ENCODE measurements at regions not wholly inside any gene's neighbourhood (a gene's known extent, or its start where the extent isn't known, plus 50 kb on each side); places are given as distances from the start of the nearest gene placed in this dataset.

- Histone ChIP-seq H3K4me1 (ENCODE audit: insufficient read depth, low read length) (no peaks in the 10 kb centered on the region), H3K27me3 (ENCODE audit: insufficient read depth, low read length) (no peaks in the 10 kb centered on the region), H3K9me3 (ENCODE audit: low read depth, low read length) (no peaks in the 10 kb centered on the region), H3K4me3 (ENCODE audit: low read length) (no peak overlapping the region)
Observed at GRCh38 chr1:222307621-222308020, 240.3 kb downstream of the HHIPL2 start.

GRCh38 chr1:222306512-222306911 is 241.4 kb downstream of the HHIPL2 start:
- no peaks in the 10 kb centered on the region for H3K4me1 ChIP-seq (ENCODE audit: insufficient read depth, low read length)
- no peaks in the 10 kb centered on the region for H3K9me3 ChIP-seq (ENCODE audit: low read depth, low read length)
- no peaks in the 10 kb centered on the region for H3K27me3 ChIP-seq (ENCODE audit: insufficient read depth, low read length)
- no peak overlapping the region for H3K4me3 ChIP-seq (ENCODE audit: low read length)

- Histone ChIP-seq H3K4me3 (ENCODE audit: low read length) (no peak overlapping the region), H3K9me3 (ENCODE audit: low read depth, low read length) (no peaks in the 10 kb centered on the region), H3K27me3 (ENCODE audit: insufficient read depth, low read length) (no peaks in the 10 kb centered on the region)
Observed at GRCh38 chr1:222306011-222306410, 241.9 kb downstream of the HHIPL2 start.

GRCh38 chr1:222301652-222302051 is 246.3 kb downstream of the HHIPL2 start:
- no peaks in the 10 kb centered on the region for H3K4me1 ChIP-seq (ENCODE audit: insufficient read depth, low read length)
- no peaks in the 10 kb centered on the region for H3K9me3 ChIP-seq (ENCODE audit: low read depth, low read length)
- H3K4me3 ChIP-seq (ENCODE audit: low read length), result no peak overlapping the region
- H3K27me3 ChIP-seq (ENCODE audit: insufficient read depth, low read length), result no peaks in the 10 kb centered on the region

More at GRCh38 chr1:222306011-222306410, 241.9 kb downstream of the HHIPL2 start:
- no peaks in the 10 kb centered on the region for H3K4me1 ChIP-seq (ENCODE audit: insufficient read depth, low read length)

- H3K9me3 ChIP-seq (ENCODE audit: low read depth, low read length), result peaks cover 9% of the 10 kb centered on the region
- no peaks in the 10 kb centered on the region for H3K27me3 ChIP-seq (ENCODE audit: insufficient read depth, low read length)
- H3K4me1 ChIP-seq (ENCODE audit: insufficient read depth, low read length), result no peaks in the 10 kb centered on the region
- no peak overlapping the region for H3K4me3 ChIP-seq (ENCODE audit: low read length)
Observed at GRCh38 chr1:222299524-222299923, 248.4 kb downstream of the HHIPL2 start.

GRCh38 chr1:222290866-222291265 is 257.0 kb downstream of the HHIPL2 start:
- H3K4me3 ChIP-seq (ENCODE audit: low read length), result no peak overlapping the region
- no peaks in the 10 kb centered on the region for H3K27me3 ChIP-seq (ENCODE audit: insufficient read depth, low read length)
- H3K4me1 ChIP-seq (ENCODE audit: insufficient read depth, low read length), result peaks cover 11% of the 10 kb centered on the region
- H3K9me3 ChIP-seq (ENCODE audit: low read depth, low read length), result peaks cover 9% of the 10 kb centered on the region

- no peaks in the 10 kb centered on the region for H3K27me3 ChIP-seq (ENCODE audit: insufficient read depth, low read length)
- no peak overlapping the region for H3K4me3 ChIP-seq (ENCODE audit: low read length)
- peaks cover 16% of the 10 kb centered on the region for H3K4me1 ChIP-seq (ENCODE audit: insufficient read depth, low read length)
- no peaks in the 10 kb centered on the region for H3K9me3 ChIP-seq (ENCODE audit: low read depth, low read length)
Observed at GRCh38 chr1:222288053-222288452, 259.9 kb downstream of the HHIPL2 start.

GRCh38 chr1:222286011-222286410 is 261.9 kb downstream of the HHIPL2 start:
- peaks cover 16% of the 10 kb centered on the region for H3K4me1 ChIP-seq (ENCODE audit: insufficient read depth, low read length)
- H3K27me3 ChIP-seq (ENCODE audit: insufficient read depth, low read length), result no peaks in the 10 kb centered on the region
- H3K9me3 ChIP-seq (ENCODE audit: low read depth, low read length), result no peaks in the 10 kb centered on the region
- H3K4me3 ChIP-seq (ENCODE audit: low read length), result no peak overlapping the region

GRCh38 chr1:222285526-222285925 is 262.4 kb downstream of the HHIPL2 start:
- H3K4me3 ChIP-seq (ENCODE audit: low read length), result no peak overlapping the region

GRCh38 chr1:222284466-222284865 is 263.4 kb downstream of the HHIPL2 start:
- no peaks in the 10 kb centered on the region for H3K9me3 ChIP-seq (ENCODE audit: low read depth, low read length)
- no peaks in the 10 kb centered on the region for H3K27me3 ChIP-seq (ENCODE audit: insufficient read depth, low read length)
- H3K4me3 ChIP-seq (ENCODE audit: low read length), result no peak overlapping the region
- H3K4me1 ChIP-seq (ENCODE audit: insufficient read depth, low read length), result peaks cover 16% of the 10 kb centered on the region

More at GRCh38 chr1:222285526-222285925, 262.4 kb downstream of the HHIPL2 start:
- Histone ChIP-seq H3K9me3 (ENCODE audit: low read depth, low read length) (no peaks in the 10 kb centered on the region), H3K4me1 (ENCODE audit: insufficient read depth, low read length) (peaks cover 16% of the 10 kb centered on the region), H3K27me3 (ENCODE audit: insufficient read depth, low read length) (no peaks in the 10 kb centered on the region)

- Histone ChIP-seq H3K9me3 (ENCODE audit: low read depth, low read length) (no peaks in the 10 kb centered on the region), H3K4me3 (ENCODE audit: low read length) (no peak overlapping the region), H3K27me3 (ENCODE audit: insufficient read depth, low read length) (no peaks in the 10 kb centered on the region), H3K4me1 (ENCODE audit: insufficient read depth, low read length) (peaks cover 16% of the 10 kb centered on the region)
Observed at GRCh38 chr1:222283147-222283768, 264.6 kb downstream of the HHIPL2 start.

- Histone ChIP-seq H3K4me1 (ENCODE audit: insufficient read depth, low read length) (no peaks in the 10 kb centered on the region), H3K27me3 (ENCODE audit: insufficient read depth, low read length) (no peaks in the 10 kb centered on the region), H3K4me3 (ENCODE audit: low read length) (no peak overlapping the region), H3K9me3 (ENCODE audit: low read depth, low read length) (no peaks in the 10 kb centered on the region)
Observed at GRCh38 chr1:222279591-222279990, 268.3 kb downstream of the HHIPL2 start.

- Histone ChIP-seq H3K9me3 (ENCODE audit: low read depth, low read length) (no peaks in the 10 kb centered on the region), H3K27me3 (ENCODE audit: insufficient read depth, low read length) (no peaks in the 10 kb centered on the region), H3K4me3 (ENCODE audit: low read length) (no peak overlapping the region), H3K4me1 (ENCODE audit: insufficient read depth, low read length) (no peaks in the 10 kb centered on the region)
Observed at GRCh38 chr1:222278501-222278900, 269.4 kb downstream of the HHIPL2 start.

GRCh38 chr1:222275729-222276465 is 272.0 kb downstream of the HHIPL2 start:
- Histone ChIP-seq H3K9me3 (ENCODE audit: low read depth, low read length) (no peaks in the 10 kb centered on the region), H3K4me1 (ENCODE audit: insufficient read depth, low read length) (no peaks in the 10 kb centered on the region), H3K27me3 (ENCODE audit: insufficient read depth, low read length) (no peaks in the 10 kb centered on the region), H3K4me3 (ENCODE audit: low read length) (no peak overlapping the region)

GRCh38 chr1:222275001-222275728 is 272.7 kb downstream of the HHIPL2 start:
- H3K4me3 ChIP-seq (ENCODE audit: low read length), result no peak overlapping the region
- no peaks in the 10 kb centered on the region for H3K9me3 ChIP-seq (ENCODE audit: low read depth, low read length)
- H3K4me1 ChIP-seq (ENCODE audit: insufficient read depth, low read length), result no peaks in the 10 kb centered on the region
- H3K27me3 ChIP-seq (ENCODE audit: insufficient read depth, low read length), result no peaks in the 10 kb centered on the region

Measured in mononuclear cell (primary cell).